Astrocyte (in vitro differentiated cells and primary cell): ENCODE measurements at regions not wholly inside any gene's neighbourhood (a gene's known extent, or its start where the extent isn't known, plus 50 kb on each side); places are given as distances from the start of the nearest gene placed in this dataset.
A peak's percentile ranks its signal among the peaks of the same experiment; 100 is the strongest.

Experiments used
- DNase-seq: peaks from one replicate; pipeline ENCODE4 v3.0.0-alpha.2; 2010; ENCODE audit warnings: low read depth
- FAIRE-seq: peaks from 2 replicates; lab custom pipeline; 2011; peaks lifted over from hg19 to GRCh38; lab: Jason Lieb, UNC
- H2AFZ ChIP-seq: 2 replicates; pipeline ENCODE4 v1.6.0; 2012; ENCODE audit warnings: low read depth, low read length, inconsistent platforms
- H3K27ac ChIP-seq: 2 replicates; pipeline ENCODE4 v1.5.1; 2011; ENCODE audit warnings: low read depth, low read length, inconsistent platforms
- H3K27me3 ChIP-seq: 2 replicates; pipeline ENCODE4 v1.6.0; 2011; ENCODE audit warnings: low read length, inconsistent platforms; ENCODE audit not compliant: insufficient read depth
- H3K36me3 ChIP-seq: 2 replicates; pipeline ENCODE4 v1.5.1; 2011; ENCODE audit warnings: low read length, inconsistent platforms; ENCODE audit not compliant: insufficient read depth
- H3K4me1 ChIP-seq: 2 replicates; pipeline ENCODE4 v1.5.1; 2011; ENCODE audit warnings: low read length, inconsistent platforms; ENCODE audit not compliant: insufficient read depth
- H3K4me2 ChIP-seq: 2 replicates; pipeline ENCODE4 v1.6.0; 2012; ENCODE audit warnings: low read length, inconsistent platforms
- H3K4me3 ChIP-seq: 2 replicates; pipeline ENCODE4 v1.5.1; 2011; ENCODE audit warnings: low read depth, mild to moderate bottlenecking, low read length, inconsistent platforms; ENCODE audit not compliant: insufficient read depth
- H3K79me2 ChIP-seq: 2 replicates; pipeline ENCODE4 v1.6.0; 2012; ENCODE audit warnings: mild to moderate bottlenecking, low read length, inconsistent platforms; ENCODE audit not compliant: insufficient read depth
- H3K9ac ChIP-seq: 2 replicates; pipeline ENCODE4 v1.6.0; 2012; ENCODE audit warnings: mild to moderate bottlenecking, low read length, inconsistent platforms
- H3K9me3 ChIP-seq: 2 replicates; pipeline ENCODE4 v1.5.1; 2012; ENCODE audit warnings: low read depth, mild to moderate bottlenecking, low read length, inconsistent platforms; ENCODE audit not compliant: insufficient read depth
- H4K20me1 ChIP-seq: 2 replicates; pipeline ENCODE4 v1.6.0; 2012; ENCODE audit warnings: low read length, inconsistent platforms; ENCODE audit not compliant: insufficient read depth
- H3K27ac Mint-ChIP-seq: one replicate; pipeline ENCODE4 v1.8.0; 2021; ENCODE audit warnings: mild to moderate bottlenecking, mixed read lengths; ENCODE audit not compliant: unreplicated experiment
- H3K27me3 Mint-ChIP-seq: one replicate; pipeline ENCODE4 v1.8.0; 2021; ENCODE audit warnings: low read depth, mixed read lengths; ENCODE audit not compliant: unreplicated experiment
- H3K36me3 Mint-ChIP-seq: one replicate; pipeline ENCODE4 v1.8.0; 2021; ENCODE audit warnings: low read depth, mixed read lengths; ENCODE audit not compliant: unreplicated experiment
- H3K4me1 Mint-ChIP-seq: one replicate; pipeline ENCODE4 v1.8.0; 2021; ENCODE audit warnings: low read depth, mixed read lengths; ENCODE audit not compliant: unreplicated experiment
- H3K4me3 Mint-ChIP-seq: one replicate; pipeline ENCODE4 v1.8.0; 2021; ENCODE audit warnings: mild to moderate bottlenecking, moderate library complexity, mixed read lengths; ENCODE audit not compliant: unreplicated experiment
- H3K9me3 Mint-ChIP-seq: one replicate; pipeline ENCODE4 v1.8.0; 2021; ENCODE audit warnings: mild to moderate bottlenecking, mixed read lengths; ENCODE audit not compliant: unreplicated experiment
- EZH2 ChIP-seq: IDR thresholded peaks from 2 replicates; pipeline ENCODE4 v1.6.1; 2012; ENCODE audit warnings: mild to moderate bottlenecking, low read length, inconsistent platforms; ENCODE audit not compliant: insufficient read depth
- TF ChIP-seq, protein P1 (sequence below): IDR thresholded peaks from 2 replicates; pipeline ENCODE4 v1.5.1; 2011; ENCODE audit warnings: low read depth, mild to moderate bottlenecking, inconsistent platforms, low read length, moderate library complexity; ENCODE audit not compliant: insufficient read depth

DNA sequence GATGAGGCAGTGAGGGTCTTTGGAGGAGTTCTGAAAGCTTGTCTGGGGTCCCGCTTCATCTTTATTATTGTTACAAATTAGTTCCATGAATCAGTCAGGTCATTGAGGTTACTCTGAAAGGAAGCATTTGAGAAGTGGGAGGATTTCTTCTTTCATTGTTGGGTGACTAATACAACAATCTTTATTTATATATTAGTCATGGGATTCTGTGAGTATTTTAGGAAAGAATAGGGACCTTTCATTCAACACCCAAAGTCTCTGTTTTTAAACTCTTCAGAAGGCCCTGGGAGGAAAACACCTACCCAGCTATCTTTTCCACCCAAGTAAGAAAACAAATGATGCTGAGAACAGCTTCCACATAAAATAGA, 98.3 kb downstream of the SOD2 start:
- Mint-ChIP-seq H3K36me3 (no peaks in the 10 kb centered on the region), H3K9me3 (no peaks in the 10 kb centered on the region), H3K4me1 (peaks cover 22% of the 10 kb centered on the region), H3K4me3 (no peak overlapping the region), H3K27ac (peak overlapping the region; percentile 92), H3K27me3 (no peaks in the 10 kb centered on the region)
- Histone ChIP-seq H3K27ac (peak overlapping the region; percentile 94), H3K4me1 (peaks cover 22% of the 10 kb centered on the region), H3K79me2 (no peaks in the 10 kb centered on the region), H3K4me3 (peak overlapping the region; percentile 41), H3K27me3 (no peaks in the 10 kb centered on the region), H2AFZ (peak overlapping the region; percentile 57), H3K9me3 (no peaks in the 10 kb centered on the region), H3K36me3 (no peaks in the 10 kb centered on the region), H3K9ac (peak overlapping the region; percentile 71), H3K4me2 (peak overlapping the region; percentile 81), H4K20me1 (peaks cover 2% of the 10 kb centered on the region)
- FAIRE-seq, result peak; percentile 26
- TF ChIP-seq, protein P1, sequence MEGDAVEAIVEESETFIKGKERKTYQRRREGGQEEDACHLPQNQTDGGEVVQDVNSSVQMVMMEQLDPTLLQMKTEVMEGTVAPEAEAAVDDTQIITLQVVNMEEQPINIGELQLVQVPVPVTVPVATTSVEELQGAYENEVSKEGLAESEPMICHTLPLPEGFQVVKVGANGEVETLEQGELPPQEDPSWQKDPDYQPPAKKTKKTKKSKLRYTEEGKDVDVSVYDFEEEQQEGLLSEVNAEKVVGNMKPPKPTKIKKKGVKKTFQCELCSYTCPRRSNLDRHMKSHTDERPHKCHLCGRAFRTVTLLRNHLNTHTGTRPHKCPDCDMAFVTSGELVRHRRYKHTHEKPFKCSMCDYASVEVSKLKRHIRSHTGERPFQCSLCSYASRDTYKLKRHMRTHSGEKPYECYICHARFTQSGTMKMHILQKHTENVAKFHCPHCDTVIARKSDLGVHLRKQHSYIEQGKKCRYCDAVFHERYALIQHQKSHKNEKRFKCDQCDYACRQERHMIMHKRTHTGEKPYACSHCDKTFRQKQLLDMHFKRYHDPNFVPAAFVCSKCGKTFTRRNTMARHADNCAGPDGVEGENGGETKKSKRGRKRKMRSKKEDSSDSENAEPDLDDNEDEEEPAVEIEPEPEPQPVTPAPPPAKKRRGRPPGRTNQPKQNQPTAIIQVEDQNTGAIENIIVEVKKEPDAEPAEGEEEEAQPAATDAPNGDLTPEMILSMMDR, result no peak
- no peak for TF ChIP-seq EZH2
- DNase-seq, result peak; percentile 85

DNA sequence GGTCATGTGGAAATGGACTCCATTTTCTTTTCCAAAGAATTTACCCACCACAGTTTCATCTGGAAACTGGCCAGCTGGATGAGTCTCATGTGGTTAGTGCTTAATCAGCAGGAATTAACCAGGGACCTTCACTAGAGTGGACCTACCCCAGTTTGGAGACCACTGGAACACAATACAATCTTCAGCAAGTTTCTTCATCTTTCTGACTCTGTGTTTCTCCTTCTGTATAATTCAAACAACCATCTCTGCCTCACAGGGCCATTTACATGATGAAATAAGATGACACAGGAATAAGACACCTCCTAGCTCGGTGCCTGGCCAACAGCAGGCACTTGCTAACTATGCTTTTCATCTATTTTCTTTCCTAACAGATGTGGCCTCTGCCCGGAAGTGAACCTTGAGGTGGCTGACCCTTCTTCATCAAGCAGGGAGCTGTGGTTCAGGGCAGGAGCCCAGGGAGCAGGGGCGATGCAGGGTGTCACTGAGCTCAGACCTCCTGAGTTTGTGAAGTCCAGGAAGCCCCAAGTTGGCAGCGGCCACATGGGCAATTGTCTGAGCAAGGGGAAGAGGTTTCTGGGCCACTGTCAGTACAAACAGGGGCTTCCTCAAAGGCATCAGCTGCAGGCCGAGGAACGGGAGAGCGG, 98.8 kb downstream of the SOD2 start:
- Mint-ChIP-seq H3K4me1 (peaks cover 22% of the 10 kb centered on the region), H3K4me3 (no peak overlapping the region), H3K27me3 (no peaks in the 10 kb centered on the region), H3K9me3 (no peaks in the 10 kb centered on the region), H3K36me3 (no peaks in the 10 kb centered on the region), H3K27ac (peak overlapping the region; percentile 92)
- Histone ChIP-seq H3K4me2 (peak overlapping the region; percentile 81), H3K4me1 (peaks cover 22% of the 10 kb centered on the region), H3K36me3 (no peaks in the 10 kb centered on the region), H3K4me3 (peak overlapping the region; percentile 22), H3K9ac (peak overlapping the region; percentile 68), H2AFZ (peak overlapping the region; percentile 57), H3K79me2 (no peaks in the 10 kb centered on the region), H3K27me3 (no peaks in the 10 kb centered on the region), H3K9me3 (no peaks in the 10 kb centered on the region), H4K20me1 (peaks cover 2% of the 10 kb centered on the region), H3K27ac (peak overlapping the region; percentile 94)
- FAIRE-seq (no peak), DNase-seq (peak; percentile 73)
- no peak for TF ChIP-seq EZH2
- TF ChIP-seq, protein P1, result no peak

DNA sequence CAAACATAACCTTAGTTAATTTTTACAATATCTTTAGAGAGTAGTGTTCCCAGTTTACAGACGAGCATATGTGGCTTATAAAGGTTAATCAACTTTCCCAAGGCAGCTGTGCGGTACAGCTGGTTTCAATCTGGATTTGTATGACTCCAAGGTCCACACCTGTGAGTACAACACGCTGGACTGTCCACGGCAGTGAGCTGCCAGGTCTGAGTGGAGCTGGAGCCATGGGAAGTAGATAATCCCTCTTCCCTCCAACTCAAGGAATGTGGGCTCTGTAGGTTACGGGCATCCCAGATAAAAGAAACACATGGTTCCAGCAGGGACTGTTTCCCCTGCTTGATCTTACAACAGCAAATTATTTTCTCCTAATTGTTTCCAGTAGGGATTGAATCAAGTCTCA, 102.2 kb downstream of the SOD2 start:
- Histone ChIP-seq H3K9ac (no peak overlapping the region), H3K36me3 (no peaks in the 10 kb centered on the region), H3K4me2 (no peak overlapping the region), H3K27me3 (no peaks in the 10 kb centered on the region), H2AFZ (peak overlapping the region; percentile 9), H4K20me1 (peaks cover 2% of the 10 kb centered on the region), H3K27ac (no peak overlapping the region), H3K4me3 (no peak overlapping the region), H3K79me2 (no peaks in the 10 kb centered on the region), H3K4me1 (peaks cover 21% of the 10 kb centered on the region), H3K9me3 (no peaks in the 10 kb centered on the region)
- peaks cover 17% of the 10 kb centered on the region for H3K4me1 Mint-ChIP-seq
- H3K36me3 Mint-ChIP-seq, result no peaks in the 10 kb centered on the region
- H3K27me3 Mint-ChIP-seq, result no peaks in the 10 kb centered on the region
- no peak for DNase-seq
- H3K9me3 Mint-ChIP-seq, result no peaks in the 10 kb centered on the region
- TF ChIP-seq, protein P1, result no peak
- no peak for TF ChIP-seq EZH2
- no peak overlapping the region for H3K4me3 Mint-ChIP-seq
- H3K27ac Mint-ChIP-seq, result no peak overlapping the region
- FAIRE-seq, result no peak
